Left ventricle myocardium inferior (tissue), 1 donor: ENCODE measurements at regions not wholly inside any gene's neighbourhood (a gene's known extent, or its start where the extent isn't known, plus 50 kb on each side); places are given as distances from the start of the nearest gene placed in this dataset.

ENCODE experiments used
- DNase-seq: peaks from one replicate; pipeline ENCODE4 v3.0.0-alpha.2; 2020
- H3K27ac ChIP-seq: fragments of 200-600 bp; replicated peaks from 2 replicates; pipeline ENCODE4 v1.8.0; 2021
- H3K27me3 ChIP-seq: fragments of 200-600 bp; 2 replicates; pipeline ENCODE4 v1.8.0; 2021; ENCODE audit warnings: low read depth
- H3K36me3 ChIP-seq: fragments of 200-600 bp; 2 replicates; pipeline ENCODE4 v1.8.0; 2021
- H3K4me1 ChIP-seq: fragments of 200-600 bp; 2 replicates; pipeline ENCODE4 v1.8.0; 2021
- H3K4me3 ChIP-seq: fragments of 200-600 bp; 2 replicates; pipeline ENCODE4 v1.8.0; 2021; ENCODE audit warnings: mild to moderate bottlenecking, moderate library complexity
- H3K9me3 ChIP-seq: fragments of 200-600 bp; replicated peaks from 2 replicates; pipeline ENCODE4 v1.8.0; 2021
- CTCF ChIP-seq: fragments of 200-600 bp; IDR thresholded peaks from 2 replicates; pipeline ENCODE4 v1.8.0; 2021; ENCODE audit warnings: antibody characterized with exemption, mild to moderate bottlenecking, borderline replicate concordance
- intact Hi-C: fragments of 100-400 bp; cut with micrococcal nuclease; formaldehyde crosslinking; loops from one replicate; pipeline ENCODE4 v1.11.0; 2022
- donor health status: DM: no; HTN: yes; CAD: no; lungs with severe emphysema.

GRCh38 chr2:107436281-107436680 is 390.4 kb upstream of the RGPD4 start:
- H3K4me1 ChIP-seq: no peaks in the 10 kb centered on the region
- intact Hi-C loops: no loop called here
- H3K36me3 ChIP-seq: no peaks in the 10 kb centered on the region
- no peaks in the 10 kb centered on the region for H3K9me3 ChIP-seq
- no peaks in the 10 kb centered on the region for H3K27me3 ChIP-seq
- H3K4me3 ChIP-seq: no peak overlapping the region
- no peak for DNase-seq
- no peak overlapping the region for H3K27ac ChIP-seq
- no peak for TF ChIP-seq CTCF

- no peak for DNase-seq
- intact Hi-C loops: no loop called here
- no peaks in the 10 kb centered on the region for H3K36me3 ChIP-seq
- no peaks in the 10 kb centered on the region for H3K9me3 ChIP-seq
- no peaks in the 10 kb centered on the region for H3K4me1 ChIP-seq
- no peak overlapping the region for H3K4me3 ChIP-seq
- no peaks in the 10 kb centered on the region for H3K27me3 ChIP-seq
- no peak overlapping the region for H3K27ac ChIP-seq
- TF ChIP-seq CTCF: no peak
Measured at GRCh38 chr2:107437265-107437664, 389.4 kb upstream of the RGPD4 start.

- no peaks in the 10 kb centered on the region for H3K4me1 ChIP-seq
- no peak for TF ChIP-seq CTCF
- DNase-seq: no peak
- H3K9me3 ChIP-seq: no peaks in the 10 kb centered on the region
- H3K4me3 ChIP-seq: no peak overlapping the region
- no peaks in the 10 kb centered on the region for H3K36me3 ChIP-seq
- no peak overlapping the region for H3K27ac ChIP-seq
- H3K27me3 ChIP-seq: no peaks in the 10 kb centered on the region
- intact Hi-C loops: no loop called here
Measured at GRCh38 chr2:107437807-107438206, 388.9 kb upstream of the RGPD4 start.

GRCh38 chr2:107448160-107448559 is 378.5 kb upstream of the RGPD4 start:
- intact Hi-C loops: no loop called here
- peaks cover 9% of the 10 kb centered on the region for H3K9me3 ChIP-seq

GRCh38 chr2:107461301-107461700 is 365.4 kb upstream of the RGPD4 start:
- no peak for DNase-seq
- Histone ChIP-seq H3K4me1 (no peaks in the 10 kb centered on the region), H3K36me3 (no peaks in the 10 kb centered on the region), H3K4me3 (peak overlapping the region; percentile 18), H3K9me3 (peaks cover under 1% of the 10 kb centered on the region), H3K27me3 (no peaks in the 10 kb centered on the region), H3K27ac (no peak overlapping the region)
- no peak for TF ChIP-seq CTCF
- intact Hi-C loops: no loop called here

More at GRCh38 chr2:107448160-107448559, 378.5 kb upstream of the RGPD4 start:
- Histone ChIP-seq H3K4me3 (no peak overlapping the region), H3K27ac (no peak overlapping the region), H3K27me3 (no peaks in the 10 kb centered on the region), H3K4me1 (no peaks in the 10 kb centered on the region), H3K36me3 (no peaks in the 10 kb centered on the region)
- TF ChIP-seq CTCF: no peak
- DNase-seq: no peak

GRCh38 chr2:107462181-107462580 is 364.5 kb upstream of the RGPD4 start:
- no peak overlapping the region for H3K4me3 ChIP-seq
- H3K27ac ChIP-seq: no peak overlapping the region
- DNase-seq: no peak
- no peaks in the 10 kb centered on the region for H3K27me3 ChIP-seq
- H3K4me1 ChIP-seq: no peaks in the 10 kb centered on the region
- TF ChIP-seq CTCF: no peak
- intact Hi-C loops: no loop called here
- H3K9me3 ChIP-seq: no peaks in the 10 kb centered on the region
- H3K36me3 ChIP-seq: no peaks in the 10 kb centered on the region
